HG03520 (cell line): ENCODE measurements at regions not wholly inside any gene's neighbourhood (a gene's known extent, or its start where the extent isn't known, plus 50 kb on each side); places are given as distances from the start of the nearest gene placed in this dataset.

Experiments
- ATAC-seq: cut with Tn5 transposase; IDR thresholded peaks from one replicate; pipeline ENCODE4 v1.9.1; 2021; ENCODE audit warnings: mild to moderate bottlenecking, moderate library complexity; ENCODE audit not compliant: unreplicated experiment

GRCh38 chr9:82923092-82923911 is 139.6 kb downstream of the RASEF start:
- ATAC-seq, result no peak

- no peak for ATAC-seq
Measured at GRCh38 chr9:82923912-82924605, 138.9 kb downstream of the RASEF start.
